ENCODE measurements at regions not wholly inside any gene's neighbourhood (a gene's known extent, or its start where the extent isn't known, plus 50 kb on each side); places are given as distances from the start of the nearest gene placed in this dataset.

- H3K4me1 ChIP-seq, result no peaks in the 10 kb centered on the region
- no peak for ATAC-seq
Observed at GRCh38 chr10:16001581-16001980, 141.3 kb upstream of the MINDY3 start.

DNA sequence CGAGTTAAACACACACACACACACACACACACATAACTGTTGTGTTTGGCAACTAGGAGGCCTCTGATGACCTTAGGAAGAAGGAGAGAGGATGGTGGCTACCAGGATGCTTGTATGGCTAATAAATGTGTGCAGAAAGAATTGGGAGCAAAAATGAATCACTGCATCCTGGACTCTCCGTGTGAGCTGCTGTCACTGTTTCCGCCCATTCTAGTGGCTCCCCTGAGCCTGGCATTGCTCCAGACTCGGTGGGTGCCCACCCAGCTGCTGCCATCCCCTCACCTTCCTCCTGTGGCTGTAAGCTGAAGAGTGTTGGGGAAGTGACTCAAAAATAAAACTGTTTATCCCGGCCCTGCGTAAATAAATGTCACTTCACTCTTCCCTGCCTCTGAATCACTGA lies 149.5 kb upstream of the MINDY3 start:
- WGBS (ENCODE audit: missing lambda C conversion rate), result 17% methylated on average over 6 of the region's 6 CpGs
- Histone ChIP-seq H3K9me3 (no peaks in the 10 kb centered on the region), H3K4me2 (no peak overlapping the region), H3K4me3 (no peak overlapping the region), H3K27ac (no peak overlapping the region), H3K4me1 (no peaks in the 10 kb centered on the region)
- TF ChIP-seq, protein P1, sequence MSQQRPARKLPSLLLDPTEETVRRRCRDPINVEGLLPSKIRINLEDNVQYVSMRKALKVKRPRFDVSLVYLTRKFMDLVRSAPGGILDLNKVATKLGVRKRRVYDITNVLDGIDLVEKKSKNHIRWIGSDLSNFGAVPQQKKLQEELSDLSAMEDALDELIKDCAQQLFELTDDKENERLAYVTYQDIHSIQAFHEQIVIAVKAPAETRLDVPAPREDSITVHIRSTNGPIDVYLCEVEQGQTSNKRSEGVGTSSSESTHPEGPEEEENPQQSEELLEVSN (IDR thresholded peaks at IDR 0.05; ENCODE audit: borderline replicate concordance, low read depth), result no peak
- TF ChIP-seq RAD21 (conservative IDR thresholded peaks at IDR 0.05 in 1 of 2, IDR thresholded peaks at IDR 0.05 in 1 of 2) (no peak), MYC (IDR thresholded peaks at IDR 0.05; ENCODE audit: borderline replicate concordance, low read length) (no peak), KDM1A (IDR thresholded peaks at IDR 0.05; ENCODE audit: low read depth) (no peak), HOXB13 (CRISPR knock-in tag; IDR thresholded peaks at IDR 0.05; ENCODE audit: low read depth) (no peak), POLR2AphosphoS2 (conservative IDR thresholded peaks at IDR 0.05; ENCODE audit: low read length) (no peak), EHF (CRISPR knock-in tag; IDR thresholded peaks at IDR 0.05) (no peak), TFCP2L1 (CRISPR knock-in tag; IDR thresholded peaks at IDR 0.05) (no peak), TP53 (CRISPR knock-in tag; IDR thresholded peaks at IDR 0.05) (no peak), JUN (IDR thresholded peaks at IDR 0.05) (no peak), ZC3H11A (IDR thresholded peaks at IDR 0.05) (no peak), HOXA7 (CRISPR knock-in tag; IDR thresholded peaks at IDR 0.05) (no peak), HOXB5 (CRISPR knock-in tag; IDR thresholded peaks at IDR 0.05) (no peak), NR3C1 (IDR thresholded peaks at IDR 0.05) (no peak)
- TF ChIP-seq, protein P2, sequence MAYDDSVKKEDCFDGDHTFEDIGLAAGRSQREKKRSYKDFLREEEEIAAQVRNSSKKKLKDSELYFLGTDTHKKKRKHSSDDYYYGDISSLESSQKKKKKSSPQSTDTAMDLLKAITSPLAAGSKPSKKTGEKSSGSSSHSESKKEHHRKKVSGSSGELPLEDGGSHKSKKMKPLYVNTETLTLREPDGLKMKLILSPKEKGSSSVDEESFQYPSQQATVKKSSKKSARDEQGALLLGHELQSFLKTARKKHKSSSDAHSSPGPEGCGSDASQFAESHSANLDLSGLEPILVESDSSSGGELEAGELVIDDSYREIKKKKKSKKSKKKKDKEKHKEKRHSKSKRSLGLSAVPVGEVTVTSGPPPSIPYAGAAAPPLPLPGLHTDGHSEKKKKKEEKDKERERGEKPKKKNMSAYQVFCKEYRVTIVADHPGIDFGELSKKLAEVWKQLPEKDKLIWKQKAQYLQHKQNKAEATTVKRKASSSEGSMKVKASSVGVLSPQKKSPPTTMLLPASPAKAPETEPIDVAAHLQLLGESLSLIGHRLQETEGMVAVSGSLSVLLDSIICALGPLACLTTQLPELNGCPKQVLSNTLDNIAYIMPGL (CRISPR knock-in tag; IDR thresholded peaks at IDR 0.05; ENCODE audit: borderline replicate concordance), result no peak
- TF ChIP-seq, protein P3, sequence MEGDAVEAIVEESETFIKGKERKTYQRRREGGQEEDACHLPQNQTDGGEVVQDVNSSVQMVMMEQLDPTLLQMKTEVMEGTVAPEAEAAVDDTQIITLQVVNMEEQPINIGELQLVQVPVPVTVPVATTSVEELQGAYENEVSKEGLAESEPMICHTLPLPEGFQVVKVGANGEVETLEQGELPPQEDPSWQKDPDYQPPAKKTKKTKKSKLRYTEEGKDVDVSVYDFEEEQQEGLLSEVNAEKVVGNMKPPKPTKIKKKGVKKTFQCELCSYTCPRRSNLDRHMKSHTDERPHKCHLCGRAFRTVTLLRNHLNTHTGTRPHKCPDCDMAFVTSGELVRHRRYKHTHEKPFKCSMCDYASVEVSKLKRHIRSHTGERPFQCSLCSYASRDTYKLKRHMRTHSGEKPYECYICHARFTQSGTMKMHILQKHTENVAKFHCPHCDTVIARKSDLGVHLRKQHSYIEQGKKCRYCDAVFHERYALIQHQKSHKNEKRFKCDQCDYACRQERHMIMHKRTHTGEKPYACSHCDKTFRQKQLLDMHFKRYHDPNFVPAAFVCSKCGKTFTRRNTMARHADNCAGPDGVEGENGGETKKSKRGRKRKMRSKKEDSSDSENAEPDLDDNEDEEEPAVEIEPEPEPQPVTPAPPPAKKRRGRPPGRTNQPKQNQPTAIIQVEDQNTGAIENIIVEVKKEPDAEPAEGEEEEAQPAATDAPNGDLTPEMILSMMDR (IDR thresholded peaks at IDR 0.05), result no peak
- TF ChIP-seq, protein P4, sequence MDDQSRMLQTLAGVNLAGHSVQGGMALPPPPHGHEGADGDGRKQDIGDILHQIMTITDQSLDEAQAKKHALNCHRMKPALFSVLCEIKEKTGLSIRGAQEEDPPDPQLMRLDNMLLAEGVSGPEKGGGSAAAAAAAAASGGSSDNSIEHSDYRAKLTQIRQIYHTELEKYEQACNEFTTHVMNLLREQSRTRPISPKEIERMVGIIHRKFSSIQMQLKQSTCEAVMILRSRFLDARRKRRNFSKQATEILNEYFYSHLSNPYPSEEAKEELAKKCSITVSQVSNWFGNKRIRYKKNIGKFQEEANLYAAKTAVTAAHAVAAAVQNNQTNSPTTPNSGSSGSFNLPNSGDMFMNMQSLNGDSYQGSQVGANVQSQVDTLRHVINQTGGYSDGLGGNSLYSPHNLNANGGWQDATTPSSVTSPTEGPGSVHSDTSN (IDR thresholded peaks at IDR 0.05), result no peak
- ChIA-PET POLR2A (no interaction called here), CTCF (no interaction called here)
- ATAC-seq (no peak), FAIRE-seq (no peak), DNase-seq (ENCODE audit: low read depth in 1 of 2, low spot score in 1 of 2) (no peak)

More at GRCh38 chr10:16001581-16001980, 141.3 kb upstream of the MINDY3 start:
- ChIA-PET POLR2A (no interaction called here), CTCF (no interaction called here)
- WGBS (ENCODE audit: missing lambda C conversion rate), result 21% methylated on average over 1 of the region's 1 CpG
- Histone ChIP-seq H3K27ac (no peak overlapping the region), H3K9me3 (no peaks in the 10 kb centered on the region), H3K4me2 (no peak overlapping the region), H3K4me3 (no peak overlapping the region)
- FAIRE-seq, result no peak
- TF ChIP-seq KDM5A (IDR thresholded peaks at IDR 0.05) (no peak), GATA3 (IDR thresholded peaks at IDR 0.05; ENCODE audit: borderline replicate concordance) (no peak), RCOR1 (IDR thresholded peaks at IDR 0.05; ENCODE audit: low read depth, low read length) (no peak), HEYL (CRISPR knock-in tag; IDR thresholded peaks at IDR 0.05) (no peak), TP53 (CRISPR knock-in tag; IDR thresholded peaks at IDR 0.05) (no peak), POLR2A (IDR thresholded peaks at IDR 0.05; ENCODE audit: low read length) (no peak), JUN (IDR thresholded peaks at IDR 0.05) (no peak), NFE2L2 (conservative IDR thresholded peaks at IDR 0.05; ENCODE audit: low read length) (no peak), PHF8 (IDR thresholded peaks at IDR 0.05; ENCODE audit: borderline replicate concordance, low read depth) (no peak), FOSB (CRISPR knock-in tag; IDR thresholded peaks at IDR 0.05) (no peak), POLR2AphosphoS2 (conservative IDR thresholded peaks at IDR 0.05; ENCODE audit: low read length) (no peak), RARB (CRISPR knock-in tag; IDR thresholded peaks at IDR 0.05) (no peak), RNF2 (IDR thresholded peaks at IDR 0.05; ENCODE audit: borderline replicate concordance, low read depth) (no peak)
- TF ChIP-seq, protein P1 (IDR thresholded peaks at IDR 0.05; ENCODE audit: borderline replicate concordance, low read depth), result no peak
- TF ChIP-seq, protein P4 (IDR thresholded peaks at IDR 0.05), result no peak
- no peak for DNase-seq (ENCODE audit: low read depth in 1 of 2, low spot score in 1 of 2)

All from A549 (cell line).